SK-N-SH treated with all-trans-retinoic acid at 6 μM for 48 hours (cell line): ENCODE measurements at regions not wholly inside any gene's neighbourhood (a gene's known extent, or its start where the extent isn't known, plus 50 kb on each side); places are given as distances from the start of the nearest gene placed in this dataset.

Experiments used
- ATAC-seq: fragments of 200-7000 bp; cut with Tn5 transposase; 3 replicates; pipeline ENCODE4 v1.9.1; 2020; ENCODE audit warnings: mild to moderate bottlenecking, moderate library complexity
- ARNTL ChIP-seq: fragments of 450-650 bp; formaldehyde crosslinking; IDR thresholded peaks from 2 replicates; pipeline ENCODE4 v1.5.0; 2020; ENCODE audit warnings: low read depth, mild to moderate bottlenecking, moderate library complexity, borderline replicate concordance
- BACH2 ChIP-seq: fragments of 250-450 bp; sonication (Bioruptor Pico); IDR thresholded peaks from 2 replicates; pipeline ENCODE4 v1.9.0; 2021; ENCODE audit warnings: mild to moderate bottlenecking, borderline replicate concordance
- CREB5 ChIP-seq: fragments of 250-450 bp; sonication (Bioruptor Pico); IDR thresholded peaks from 2 replicates; pipeline ENCODE4 v1.5.1; 2020; ENCODE audit warnings: low read depth, mild to moderate bottlenecking, moderate library complexity
- CSDC2 ChIP-seq: fragments of 250-450 bp; sonication (Bioruptor Pico); IDR thresholded peaks from 2 replicates; pipeline ENCODE4 v1.5.0; 2020; ENCODE audit warnings: mild to moderate bottlenecking, moderate library complexity
- ESRRG ChIP-seq: fragments of 250-450 bp; sonication (Bioruptor Pico); IDR thresholded peaks from 2 replicates; pipeline ENCODE4 v1.6.1; 2021; ENCODE audit warnings: mild to moderate bottlenecking
- GLIS3 ChIP-seq: fragments of 250-450 bp; sonication (Bioruptor Pico); IDR thresholded peaks from 2 replicates; pipeline ENCODE4 v1.5.0; 2020; ENCODE audit warnings: mild to moderate bottlenecking, moderate library complexity
- ISL1 ChIP-seq: fragments of 250-450 bp; sonication (Bioruptor Pico); IDR thresholded peaks from 2 replicates; pipeline ENCODE4 v2.1.2; 2022; ENCODE audit warnings: mild to moderate bottlenecking, moderate library complexity
- OSR1 ChIP-seq: fragments of 250-450 bp; sonication (Bioruptor Pico); IDR thresholded peaks from 2 replicates; pipeline ENCODE4 v1.8.0; 2022; ENCODE audit warnings: moderate library complexity, mild to moderate bottlenecking, inconsistent platforms
- PATZ1 ChIP-seq: fragments of 250-450 bp; sonication (Bioruptor Pico); IDR thresholded peaks from 2 replicates; pipeline ENCODE4 v1.8.0; 2020; ENCODE audit warnings: mild to moderate bottlenecking, moderate library complexity, borderline replicate concordance
- PPARA ChIP-seq: fragments of 250-450 bp; sonication (Bioruptor Pico); IDR thresholded peaks from 2 replicates; pipeline ENCODE4 v1.5.0; 2020; ENCODE audit warnings: mild to moderate bottlenecking, borderline replicate concordance
- SNAI2 ChIP-seq: fragments of 250-450 bp; sonication (Bioruptor Pico); IDR thresholded peaks from 2 replicates; pipeline ENCODE4 v1.5.0; 2020; ENCODE audit warnings: mild to moderate bottlenecking, moderate library complexity
- TCF4 ChIP-seq: fragments of 250-450 bp; sonication (Bioruptor Pico); IDR thresholded peaks from 2 replicates; pipeline ENCODE4 v1.8.0; 2021; ENCODE audit warnings: mild to moderate bottlenecking, moderate library complexity, borderline replicate concordance
- ZC3H10 ChIP-seq: fragments of 250-450 bp; sonication (Bioruptor Pico); IDR thresholded peaks from 2 replicates; pipeline ENCODE4 v1.5.1; 2021; ENCODE audit warnings: mild to moderate bottlenecking, moderate library complexity
- ZFP3 ChIP-seq: fragments of 250-450 bp; sonication (Bioruptor Pico); IDR thresholded peaks from 2 replicates; pipeline ENCODE4 v1.5.0; 2020; ENCODE audit warnings: mild to moderate bottlenecking, moderate library complexity
- ZFP30 ChIP-seq: fragments of 450-650 bp; formaldehyde crosslinking; IDR thresholded peaks from 2 replicates; pipeline ENCODE4 v1.5.0; 2022; ENCODE audit warnings: mild to moderate bottlenecking, moderate library complexity
- ZNF565 ChIP-seq: fragments of 450-650 bp; formaldehyde crosslinking; conservative IDR thresholded peaks from 2 replicates; pipeline ENCODE4 v1.5.0; 2020; ENCODE audit warnings: low read depth, mild to moderate bottlenecking, moderate library complexity
- ZNF70 ChIP-seq: fragments of 450-650 bp; formaldehyde crosslinking; IDR thresholded peaks from 2 replicates; pipeline ENCODE4 v1.5.0; 2020; ENCODE audit warnings: mild to moderate bottlenecking, moderate library complexity
- ZNF8 ChIP-seq: fragments of 450-650 bp; formaldehyde crosslinking; IDR thresholded peaks from 2 replicates; pipeline ENCODE4 v1.5.0; 2020; ENCODE audit warnings: mild to moderate bottlenecking, moderate library complexity
- TF ChIP-seq, protein P1 (sequence below): fragments of 250-450 bp; sonication (Bioruptor Pico); IDR thresholded peaks from 2 replicates; pipeline ENCODE4 v1.8.0; 2021; ENCODE audit warnings: low read depth, mild to moderate bottlenecking, moderate library complexity, borderline replicate concordance
- TF ChIP-seq, protein P2 (sequence below): fragments of 250-450 bp; sonication (Bioruptor Pico); IDR thresholded peaks from 2 replicates; pipeline ENCODE4 v1.5.0; 2020; ENCODE audit warnings: mild to moderate bottlenecking, moderate library complexity

GRCh38 chr10:78191301-78191700 lies 157.6 kb downstream of the RPS24 start:
- no peak for ATAC-seq
- TF ChIP-seq CREB5 (no peak), TCF4 (CRISPR knock-in tag) (no peak), ZNF565 (CRISPR knock-in tag) (no peak)

DNA sequence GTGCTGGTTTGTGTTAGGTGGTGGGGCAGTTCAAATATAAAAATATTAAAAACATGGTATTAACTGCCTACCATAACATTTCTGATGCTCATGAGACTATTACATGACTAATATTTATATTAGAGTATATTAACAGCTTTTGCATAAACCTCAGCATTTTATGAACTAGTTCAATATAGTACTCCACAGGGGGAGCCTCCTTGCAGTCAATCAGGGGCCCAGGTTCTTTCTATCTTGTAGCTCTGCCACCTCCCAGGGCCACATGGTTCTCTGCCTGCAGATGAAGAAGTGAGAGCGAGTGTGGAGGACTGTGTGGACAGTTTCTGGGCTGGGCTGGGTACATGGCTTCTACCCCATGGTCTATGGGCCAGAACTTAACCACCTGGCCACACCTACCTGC lies 159.5 kb downstream of the RPS24 start:
- ATAC-seq = no peak
- TF ChIP-seq ARNTL (CRISPR knock-in tag) (no peak), OSR1 (CRISPR knock-in tag) (no peak), PPARA (no peak), ISL1 (CRISPR knock-in tag) (no peak), PATZ1 (CRISPR knock-in tag) (no peak), ZNF70 (no peak), ZFP3 (no peak), TCF4 (CRISPR knock-in tag) (no peak), ZFP30 (CRISPR knock-in tag) (no peak), ZC3H10 (CRISPR knock-in tag) (no peak), CSDC2 (CRISPR knock-in tag) (no peak), GLIS3 (CRISPR knock-in tag) (no peak), ZNF565 (CRISPR knock-in tag) (no peak), ESRRG (CRISPR knock-in tag) (no peak), BACH2 (no peak), ZNF8 (CRISPR knock-in tag) (no peak), CREB5 (no peak)
- TF ChIP-seq, protein P1, sequence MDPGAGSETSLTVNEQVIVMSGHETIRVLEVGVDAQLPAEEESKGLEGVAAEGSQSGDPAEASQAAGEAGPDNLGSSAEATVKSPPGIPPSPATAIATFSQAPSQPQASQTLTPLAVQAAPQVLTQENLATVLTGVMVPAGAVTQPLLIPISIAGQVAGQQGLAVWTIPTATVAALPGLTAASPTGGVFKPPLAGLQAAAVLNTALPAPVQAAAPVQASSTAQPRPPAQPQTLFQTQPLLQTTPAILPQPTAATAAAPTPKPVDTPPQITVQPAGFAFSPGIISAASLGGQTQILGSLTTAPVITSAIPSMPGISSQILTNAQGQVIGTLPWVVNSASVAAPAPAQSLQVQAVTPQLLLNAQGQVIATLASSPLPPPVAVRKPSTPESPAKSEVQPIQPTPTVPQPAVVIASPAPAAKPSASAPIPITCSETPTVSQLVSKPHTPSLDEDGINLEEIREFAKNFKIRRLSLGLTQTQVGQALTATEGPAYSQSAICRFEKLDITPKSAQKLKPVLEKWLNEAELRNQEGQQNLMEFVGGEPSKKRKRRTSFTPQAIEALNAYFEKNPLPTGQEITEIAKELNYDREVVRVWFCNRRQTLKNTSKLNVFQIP (CRISPR knock-in tag) = no peak
- TF ChIP-seq, protein P2, sequence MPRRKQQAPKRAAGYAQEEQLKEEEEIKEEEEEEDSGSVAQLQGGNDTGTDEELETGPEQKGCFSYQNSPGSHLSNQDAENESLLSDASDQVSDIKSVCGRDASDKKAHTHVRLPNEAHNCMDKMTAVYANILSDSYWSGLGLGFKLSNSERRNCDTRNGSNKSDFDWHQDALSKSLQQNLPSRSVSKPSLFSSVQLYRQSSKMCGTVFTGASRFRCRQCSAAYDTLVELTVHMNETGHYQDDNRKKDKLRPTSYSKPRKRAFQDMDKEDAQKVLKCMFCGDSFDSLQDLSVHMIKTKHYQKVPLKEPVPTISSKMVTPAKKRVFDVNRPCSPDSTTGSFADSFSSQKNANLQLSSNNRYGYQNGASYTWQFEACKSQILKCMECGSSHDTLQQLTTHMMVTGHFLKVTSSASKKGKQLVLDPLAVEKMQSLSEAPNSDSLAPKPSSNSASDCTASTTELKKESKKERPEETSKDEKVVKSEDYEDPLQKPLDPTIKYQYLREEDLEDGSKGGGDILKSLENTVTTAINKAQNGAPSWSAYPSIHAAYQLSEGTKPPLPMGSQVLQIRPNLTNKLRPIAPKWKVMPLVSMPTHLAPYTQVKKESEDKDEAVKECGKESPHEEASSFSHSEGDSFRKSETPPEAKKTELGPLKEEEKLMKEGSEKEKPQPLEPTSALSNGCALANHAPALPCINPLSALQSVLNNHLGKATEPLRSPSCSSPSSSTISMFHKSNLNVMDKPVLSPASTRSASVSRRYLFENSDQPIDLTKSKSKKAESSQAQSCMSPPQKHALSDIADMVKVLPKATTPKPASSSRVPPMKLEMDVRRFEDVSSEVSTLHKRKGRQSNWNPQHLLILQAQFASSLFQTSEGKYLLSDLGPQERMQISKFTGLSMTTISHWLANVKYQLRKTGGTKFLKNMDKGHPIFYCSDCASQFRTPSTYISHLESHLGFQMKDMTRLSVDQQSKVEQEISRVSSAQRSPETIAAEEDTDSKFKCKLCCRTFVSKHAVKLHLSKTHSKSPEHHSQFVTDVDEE (CRISPR knock-in tag) = no peak

- ATAC-seq = no peak
- TF ChIP-seq PATZ1 (CRISPR knock-in tag) (no peak), ZFP3 (peak; percentile 96), ZNF70 (no peak), CREB5 (no peak), ZFP30 (CRISPR knock-in tag) (no peak), ARNTL (CRISPR knock-in tag) (no peak), SNAI2 (CRISPR knock-in tag) (no peak), CSDC2 (CRISPR knock-in tag) (no peak)
- TF ChIP-seq, all 23 proteins: peak for 1
Observed at GRCh38 chr10:78194050-78194449, 160.4 kb downstream of the RPS24 start.
